Spleen (tissue), 7 donors: ENCODE measurements at regions not wholly inside any gene's neighbourhood (a gene's known extent, or its start where the extent isn't known, plus 50 kb on each side); places are given as distances from the start of the nearest gene placed in this dataset.

Source experiments
- POLR2A ChIP-seq, 3 donors: fragments of 450-650 bp; IDR thresholded peaks; one replicate each; pipeline ENCODE4 v1.5.1; 2017; ENCODE audit warnings: antibody characterized with exemption in 3 of 3, mild to moderate bottlenecking in 1 of 3
- TF ChIP-seq, protein P1 (sequence below), 11 experiments: fragments of 200-600 bp in 7 of 11; fragments of 450-650 bp in 4 of 11; sonication (generic) in 4 of 11; IDR thresholded peaks in 8 of 11; conservative IDR thresholded peaks in 3 of 11; 1 replicate in 7 of 11; 2 replicates in 4 of 11; pipeline versions ENCODE4 v1.4.0 to v1.8.0; 2016 to 2021; ENCODE audit warnings: antibody characterized with exemption in 11 of 11, inconsistent platforms in 4 of 11, mild to moderate bottlenecking in 1 of 11
- donor health status: DM: no; HTN: no; CAD: no; lungs with moderate emphysema.
- donor health status: DM: no; HTN: no; CAD: no.
- donor health status: DM: no; HTN: no; CAD: no.

DNA sequence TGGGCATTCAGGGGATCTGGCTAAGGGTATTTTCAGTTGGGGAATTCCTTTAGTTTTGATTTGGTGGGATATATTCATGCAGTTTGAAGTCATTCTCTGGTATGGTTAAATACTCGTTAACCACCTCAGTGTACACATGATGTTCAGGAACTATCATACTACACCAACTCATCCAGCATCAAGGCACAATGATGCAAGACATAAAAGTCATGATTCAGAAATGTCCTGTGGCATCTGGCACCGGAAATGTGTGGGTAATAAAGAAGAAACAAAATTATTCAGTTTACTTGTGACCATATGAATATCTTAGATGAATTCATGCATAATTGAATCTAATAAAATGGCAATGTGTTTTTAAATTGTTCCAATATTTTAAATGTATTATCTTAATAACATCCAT, 129.0 kb upstream of the BMP5 start:
- TF ChIP-seq, protein P1, sequence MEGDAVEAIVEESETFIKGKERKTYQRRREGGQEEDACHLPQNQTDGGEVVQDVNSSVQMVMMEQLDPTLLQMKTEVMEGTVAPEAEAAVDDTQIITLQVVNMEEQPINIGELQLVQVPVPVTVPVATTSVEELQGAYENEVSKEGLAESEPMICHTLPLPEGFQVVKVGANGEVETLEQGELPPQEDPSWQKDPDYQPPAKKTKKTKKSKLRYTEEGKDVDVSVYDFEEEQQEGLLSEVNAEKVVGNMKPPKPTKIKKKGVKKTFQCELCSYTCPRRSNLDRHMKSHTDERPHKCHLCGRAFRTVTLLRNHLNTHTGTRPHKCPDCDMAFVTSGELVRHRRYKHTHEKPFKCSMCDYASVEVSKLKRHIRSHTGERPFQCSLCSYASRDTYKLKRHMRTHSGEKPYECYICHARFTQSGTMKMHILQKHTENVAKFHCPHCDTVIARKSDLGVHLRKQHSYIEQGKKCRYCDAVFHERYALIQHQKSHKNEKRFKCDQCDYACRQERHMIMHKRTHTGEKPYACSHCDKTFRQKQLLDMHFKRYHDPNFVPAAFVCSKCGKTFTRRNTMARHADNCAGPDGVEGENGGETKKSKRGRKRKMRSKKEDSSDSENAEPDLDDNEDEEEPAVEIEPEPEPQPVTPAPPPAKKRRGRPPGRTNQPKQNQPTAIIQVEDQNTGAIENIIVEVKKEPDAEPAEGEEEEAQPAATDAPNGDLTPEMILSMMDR (IDR thresholded peaks at IDR 0.05 in 8 of 11, conservative IDR thresholded peaks at IDR 0.05 in 3 of 11): no peak
- no peak for TF ChIP-seq POLR2A (IDR thresholded peaks at IDR 0.05)
